Prostate gland (tissue), 2 donors: ENCODE measurements at regions not wholly inside any gene's neighbourhood (a gene's known extent, or its start where the extent isn't known, plus 50 kb on each side); places are given as distances from the start of the nearest gene placed in this dataset.

Experiments
- POLR2A ChIP-seq: fragments of 450-650 bp; IDR thresholded peaks from one replicate; pipeline ENCODE4 v1.6.1; 2016; ENCODE audit warnings: antibody characterized with exemption, mild to moderate bottlenecking
- TF ChIP-seq, protein P1 (sequence below), 4 experiments: fragments of 200-600 bp in 2 of 4; fragments of 450-650 bp in 2 of 4; sonication (generic) in 2 of 4; IDR thresholded peaks; 1 replicate in 3 of 4; 2 replicates in 1 of 4; pipeline ENCODE4 v1.5.1; 2016 to 2019; ENCODE audit warnings: antibody characterized with exemption in 4 of 4, mild to moderate bottlenecking in 2 of 4, moderate library complexity in 2 of 4

DNA sequence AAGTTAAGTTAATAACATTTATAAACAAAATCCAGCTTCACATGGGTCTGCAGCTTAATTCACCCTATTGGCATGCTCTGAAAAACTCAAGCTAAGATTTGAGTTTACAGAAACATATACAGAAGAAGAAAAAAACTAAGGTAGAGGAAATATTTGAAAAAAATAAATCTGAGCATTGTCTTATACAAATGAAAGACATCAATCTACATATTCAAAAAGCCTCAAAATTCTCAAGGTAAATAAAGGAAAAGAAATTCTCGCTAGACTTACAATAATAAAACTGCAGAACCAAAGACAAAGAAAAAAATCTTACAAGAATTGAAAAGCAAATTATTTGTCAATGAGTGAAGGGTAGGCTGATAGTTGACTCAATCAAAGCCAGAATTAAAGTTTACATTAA, 493.4 kb downstream of the CETN3 start:
- TF ChIP-seq, protein P1, sequence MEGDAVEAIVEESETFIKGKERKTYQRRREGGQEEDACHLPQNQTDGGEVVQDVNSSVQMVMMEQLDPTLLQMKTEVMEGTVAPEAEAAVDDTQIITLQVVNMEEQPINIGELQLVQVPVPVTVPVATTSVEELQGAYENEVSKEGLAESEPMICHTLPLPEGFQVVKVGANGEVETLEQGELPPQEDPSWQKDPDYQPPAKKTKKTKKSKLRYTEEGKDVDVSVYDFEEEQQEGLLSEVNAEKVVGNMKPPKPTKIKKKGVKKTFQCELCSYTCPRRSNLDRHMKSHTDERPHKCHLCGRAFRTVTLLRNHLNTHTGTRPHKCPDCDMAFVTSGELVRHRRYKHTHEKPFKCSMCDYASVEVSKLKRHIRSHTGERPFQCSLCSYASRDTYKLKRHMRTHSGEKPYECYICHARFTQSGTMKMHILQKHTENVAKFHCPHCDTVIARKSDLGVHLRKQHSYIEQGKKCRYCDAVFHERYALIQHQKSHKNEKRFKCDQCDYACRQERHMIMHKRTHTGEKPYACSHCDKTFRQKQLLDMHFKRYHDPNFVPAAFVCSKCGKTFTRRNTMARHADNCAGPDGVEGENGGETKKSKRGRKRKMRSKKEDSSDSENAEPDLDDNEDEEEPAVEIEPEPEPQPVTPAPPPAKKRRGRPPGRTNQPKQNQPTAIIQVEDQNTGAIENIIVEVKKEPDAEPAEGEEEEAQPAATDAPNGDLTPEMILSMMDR (IDR thresholded peaks at IDR 0.05) = no peak
- no peak for TF ChIP-seq POLR2A
